HEK293 (cell line): ENCODE measurements at regions not wholly inside any gene's neighbourhood (a gene's known extent, or its start where the extent isn't known, plus 50 kb on each side); places are given as distances from the start of the nearest gene placed in this dataset.

Source experiments
- CTCF ChIA-PET: fragments of 350-600 bp; formaldehyde crosslinking; extraction: SDS; loops from one replicate; lab custom pipeline; 2021; ENCODE audit warnings: antibody characterized with exemption; lab: Yijun Ruan, JAX
- POLR2A ChIA-PET: fragments of 300-600 bp; formaldehyde crosslinking; extraction: SDS; loops from one replicate; lab custom pipeline; 2020; ENCODE audit warnings: antibody characterized with exemption, inconsistent platforms; lab: Yijun Ruan, JAX
- H3K27ac ChIP-seq: fragments of 200-500 bp; sonication (Bioruptor generic); 2 replicates; pipeline ENCODE4 v1.5.1; 2014; ENCODE audit warnings: low read depth, low read length, control low read depth, inconsistent platforms; ENCODE audit errors: extremely low read depth
- H3K36me3 ChIP-seq, 2 experiments: fragments of 200-500 bp in 1 of 2; sonication (Bioruptor generic) in 1 of 2; 1 replicate in 1 of 2; 2 replicates in 1 of 2; pipeline ENCODE4 v1.5.1; 2014 to 2017; ENCODE audit warnings: inconsistent platforms in 2 of 2, low read length in 2 of 2; ENCODE audit not compliant: control insufficient read depth in 2 of 2, insufficient read depth in 1 of 2
- H3K4me1 ChIP-seq: fragments of 200-500 bp; sonication (Bioruptor generic); 2 replicates; pipeline ENCODE4 v1.5.1; 2014; ENCODE audit warnings: mild to moderate bottlenecking, low read length, inconsistent platforms; ENCODE audit not compliant: control insufficient read depth, insufficient read depth
- H3K4me3 ChIP-seq: 2 replicates; pipeline ENCODE4 v1.5.1; 2011; ENCODE audit warnings: low read depth, mild to moderate bottlenecking, control low read depth, low read length, moderate library complexity
- H3K9me3 ChIP-seq: fragments of 200-500 bp; sonication (Bioruptor generic); 2 replicates; pipeline ENCODE4 v1.5.1; 2014; ENCODE audit warnings: low read depth, low read length, inconsistent platforms; ENCODE audit not compliant: control insufficient read depth, insufficient read depth
- EGR2 ChIP-seq: fragments of 450-650 bp; formaldehyde crosslinking; IDR thresholded peaks from 2 replicates; pipeline ENCODE4 v1.5.1; 2016; ENCODE audit warnings: low read depth, missing biosample characterization, missing genetic modification characterization
- GFI1B ChIP-seq: fragments of 450-650 bp; formaldehyde crosslinking; IDR thresholded peaks from 2 replicates; pipeline ENCODE4 v1.5.1; 2016; ENCODE audit warnings: missing biosample characterization, missing genetic modification characterization
- MYNN ChIP-seq: fragments of 450-650 bp; formaldehyde crosslinking; IDR thresholded peaks from 2 replicates; pipeline ENCODE4 v1.5.1; 2016; ENCODE audit warnings: missing biosample characterization, missing genetic modification characterization, borderline replicate concordance
- RBAK ChIP-seq: fragments of 450-650 bp; formaldehyde crosslinking; IDR thresholded peaks from 2 replicates; pipeline ENCODE4 v1.5.1; 2016; ENCODE audit warnings: missing biosample characterization, missing genetic modification characterization
- SP2 ChIP-seq: fragments of 450-650 bp; formaldehyde crosslinking; IDR thresholded peaks from 2 replicates; pipeline ENCODE4 v1.5.1; 2016; ENCODE audit warnings: missing biosample characterization, missing genetic modification characterization
- YY1 ChIP-seq: fragments of 450-650 bp; formaldehyde crosslinking; IDR thresholded peaks from 2 replicates; pipeline ENCODE4 v1.5.1; 2018; ENCODE audit warnings: missing biosample characterization, missing genetic modification characterization
- ZBTB7A ChIP-seq: fragments of 450-650 bp; formaldehyde crosslinking; IDR thresholded peaks from 2 replicates; pipeline ENCODE4 v1.5.1; 2016; ENCODE audit warnings: low read depth, missing biosample characterization, missing genetic modification characterization
- ZFP69B ChIP-seq: fragments of 450-650 bp; formaldehyde crosslinking; IDR thresholded peaks from 2 replicates; pipeline ENCODE4 v1.5.1; 2016; ENCODE audit warnings: missing biosample characterization, missing genetic modification characterization
- ZNF248 ChIP-seq: fragments of 450-650 bp; formaldehyde crosslinking; IDR thresholded peaks from 2 replicates; pipeline ENCODE4 v1.5.1; 2017; ENCODE audit warnings: missing biosample characterization, missing genetic modification characterization
- ZNF426 ChIP-seq: fragments of 450-650 bp; formaldehyde crosslinking; IDR thresholded peaks from 2 replicates; pipeline ENCODE4 v1.5.1; 2017; ENCODE audit warnings: missing biosample characterization, missing genetic modification characterization, mild to moderate bottlenecking, inconsistent platforms, moderate library complexity
- ZNF548 ChIP-seq: fragments of 450-650 bp; formaldehyde crosslinking; IDR thresholded peaks from 2 replicates; pipeline ENCODE4 v1.5.1; 2016; ENCODE audit warnings: missing biosample characterization, missing genetic modification characterization
- ZNF558 ChIP-seq: fragments of 450-650 bp; formaldehyde crosslinking; IDR thresholded peaks from 2 replicates; pipeline ENCODE4 v1.5.1; 2016; ENCODE audit warnings: missing biosample characterization, missing genetic modification characterization
- ZNF600 ChIP-seq: fragments of 450-650 bp; formaldehyde crosslinking; IDR thresholded peaks from 2 replicates; pipeline ENCODE4 v1.5.1; 2016; ENCODE audit warnings: missing biosample characterization, missing genetic modification characterization
- ZNF658 ChIP-seq: fragments of 450-650 bp; formaldehyde crosslinking; IDR thresholded peaks from 2 replicates; pipeline ENCODE4; 2016; ENCODE audit warnings: missing biosample characterization, missing genetic modification characterization
- ZNF660 ChIP-seq: fragments of 450-650 bp; IDR thresholded peaks from 2 replicates; pipeline ENCODE4 v1.5.1; 2018; ENCODE audit warnings: missing biosample characterization, mild to moderate bottlenecking, missing genetic modification characterization
- ZNF837 ChIP-seq: fragments of 450-650 bp; formaldehyde crosslinking; IDR thresholded peaks from 2 replicates; pipeline ENCODE4 v1.5.1; 2016; ENCODE audit warnings: missing biosample characterization, missing genetic modification characterization
- TF ChIP-seq, protein P1 (sequence below): fragments of 450-650 bp; formaldehyde crosslinking; IDR thresholded peaks from 2 replicates; pipeline ENCODE4 v1.5.1; 2016; ENCODE audit warnings: missing biosample characterization, missing genetic modification characterization
- TF ChIP-seq, protein P2 (sequence below): fragments of 450-650 bp; formaldehyde crosslinking; IDR thresholded peaks from 2 replicates; pipeline ENCODE4 v1.5.1; 2017; ENCODE audit warnings: missing biosample characterization, missing genetic modification characterization
- TF ChIP-seq, protein P3 (sequence below): fragments of 450-650 bp; formaldehyde crosslinking; optimal IDR thresholded peaks from 2 replicates; pipeline ENCODE3; 2016; ENCODE audit warnings: missing biosample characterization, mild to moderate bottlenecking, missing genetic modification characterization
- TF ChIP-seq, protein P4 (sequence below): fragments of 450-650 bp; formaldehyde crosslinking; IDR thresholded peaks from 2 replicates; pipeline ENCODE4 v1.5.1; 2017; ENCODE audit warnings: missing biosample characterization, missing genetic modification characterization
- TF ChIP-seq, protein P5 (sequence below): fragments of 450-650 bp; IDR thresholded peaks from 2 replicates; pipeline ENCODE4 v1.5.1; 2018; ENCODE audit warnings: missing biosample characterization, mild to moderate bottlenecking, missing genetic modification characterization
- TF ChIP-seq, protein P6 (sequence below): fragments of 450-650 bp; formaldehyde crosslinking; IDR thresholded peaks from 2 replicates; pipeline ENCODE4 v1.5.1; 2016; ENCODE audit warnings: missing biosample characterization, missing genetic modification characterization, borderline replicate concordance

DNA sequence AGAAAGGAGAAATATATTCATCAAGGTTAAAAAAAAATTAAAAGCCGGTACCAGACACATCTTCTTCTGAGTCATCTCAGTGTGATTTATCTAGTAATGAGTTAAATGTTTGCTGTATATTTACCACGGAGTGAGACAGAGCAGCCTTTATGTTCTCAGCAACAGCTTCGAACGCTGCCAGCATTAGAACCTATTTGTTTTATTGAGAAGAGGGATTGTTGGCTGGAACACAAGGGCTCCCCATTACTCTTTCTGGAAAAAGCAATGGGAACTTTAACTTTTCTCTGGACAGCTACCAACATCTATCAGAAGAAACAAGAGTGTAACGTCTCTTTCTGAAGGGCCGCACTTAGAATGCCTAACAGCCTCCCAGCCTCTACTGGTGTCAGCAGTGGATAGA is 105.3 kb upstream of the TAB2 start:
- no peaks in the 10 kb centered on the region for H3K36me3 ChIP-seq
- CTCF ChIA-PET = no interaction called here
- no peak overlapping the region for H3K4me3 ChIP-seq
- no peaks in the 10 kb centered on the region for H3K4me1 ChIP-seq
- TF ChIP-seq, protein P1, sequence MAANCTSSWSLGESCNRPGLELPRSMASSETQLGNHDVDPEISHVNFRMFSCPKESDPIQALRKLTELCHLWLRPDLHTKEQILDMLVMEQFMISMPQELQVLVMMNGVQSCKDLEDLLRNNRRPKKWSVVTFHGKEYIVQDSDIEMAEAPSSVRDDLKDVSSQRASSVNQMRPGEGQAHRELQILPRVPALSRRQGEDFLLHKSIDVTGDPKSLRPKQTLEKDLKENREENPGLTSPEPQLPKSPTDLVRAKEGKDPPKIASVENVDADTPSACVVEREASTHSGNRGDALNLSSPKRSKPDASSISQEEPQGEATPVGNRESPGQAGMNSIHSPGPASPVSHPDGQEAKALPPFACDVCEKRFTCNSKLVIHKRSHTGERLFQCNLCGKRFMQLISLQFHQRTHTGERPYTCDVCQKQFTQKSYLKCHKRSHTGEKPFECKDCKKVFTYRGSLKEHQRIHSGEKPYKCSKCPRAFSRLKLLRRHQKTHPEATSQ (tag by site-specific recombination) = no peak
- TF ChIP-seq ZNF558 (tag by site-specific recombination) (no peak), ZBTB7A (tag by site-specific recombination) (no peak), ZNF660 (tag by site-specific recombination) (no peak), ZNF426 (tag by site-specific recombination) (no peak), EGR2 (no peak), SP2 (tag by site-specific recombination) (no peak), ZFP69B (tag by site-specific recombination) (no peak), ZNF658 (tag by site-specific recombination) (no peak), ZNF248 (tag by site-specific recombination) (no peak)
- TF ChIP-seq, protein P2, sequence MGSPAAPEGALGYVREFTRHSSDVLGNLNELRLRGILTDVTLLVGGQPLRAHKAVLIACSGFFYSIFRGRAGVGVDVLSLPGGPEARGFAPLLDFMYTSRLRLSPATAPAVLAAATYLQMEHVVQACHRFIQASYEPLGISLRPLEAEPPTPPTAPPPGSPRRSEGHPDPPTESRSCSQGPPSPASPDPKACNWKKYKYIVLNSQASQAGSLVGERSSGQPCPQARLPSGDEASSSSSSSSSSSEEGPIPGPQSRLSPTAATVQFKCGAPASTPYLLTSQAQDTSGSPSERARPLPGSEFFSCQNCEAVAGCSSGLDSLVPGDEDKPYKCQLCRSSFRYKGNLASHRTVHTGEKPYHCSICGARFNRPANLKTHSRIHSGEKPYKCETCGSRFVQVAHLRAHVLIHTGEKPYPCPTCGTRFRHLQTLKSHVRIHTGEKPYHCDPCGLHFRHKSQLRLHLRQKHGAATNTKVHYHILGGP = no peak
- POLR2A ChIA-PET = interaction anchor here (0.6 kb wide), 1 partner anchor 247 kb away, joined by 4 read pairs; no protein-coding TSS in a partner anchor
- H3K27ac ChIP-seq = no peak overlapping the region
- H3K9me3 ChIP-seq = no peaks in the 10 kb centered on the region

DNA sequence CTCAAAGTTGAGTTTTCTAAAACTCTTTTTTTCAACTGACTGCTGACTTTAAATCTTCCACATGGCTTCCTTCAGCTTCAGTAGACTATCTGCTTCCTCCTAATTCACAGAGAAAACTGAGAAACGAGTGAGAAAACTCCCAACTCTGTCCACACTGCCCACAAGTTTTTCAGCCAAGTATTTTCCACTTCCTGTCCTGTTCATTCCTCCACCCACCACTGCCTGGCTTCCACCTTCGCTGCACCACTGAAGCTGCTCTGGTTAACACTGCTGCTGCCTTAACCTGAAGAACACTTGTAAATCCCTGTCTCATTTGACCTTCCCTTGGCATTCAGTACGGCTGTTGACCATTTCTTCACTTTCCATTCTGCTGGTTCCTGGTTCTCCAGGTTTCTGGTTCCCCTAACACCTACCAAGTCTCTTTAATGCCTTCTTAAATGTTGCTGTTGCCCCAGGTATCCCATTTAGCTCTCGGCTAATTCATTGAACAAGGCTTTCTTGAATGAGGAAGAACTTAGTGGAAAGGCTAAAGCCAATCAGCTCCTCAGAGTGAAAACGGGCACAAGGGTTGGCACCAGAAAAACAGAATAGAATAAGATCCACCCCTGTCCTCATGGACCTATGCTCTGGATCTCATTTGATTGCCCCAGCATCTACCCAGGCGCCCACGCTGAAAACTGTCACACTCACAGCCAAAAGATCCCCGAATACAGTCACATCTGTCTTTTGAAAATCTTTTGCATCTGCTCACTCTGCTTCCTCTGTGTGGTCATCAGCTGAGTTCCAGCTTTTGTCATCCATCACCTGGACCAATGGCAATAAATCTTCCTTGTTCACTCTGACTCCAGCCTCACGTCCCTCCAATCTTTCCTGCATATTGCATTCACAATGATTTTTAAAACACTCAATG is 104.4 kb upstream of the TAB2 start:
- CTCF ChIA-PET = interaction anchor here (0.6 kb wide), 1 partner anchor 43 kb away, joined by 3 read pairs; no protein-coding TSS in a partner anchor
- no peaks in the 10 kb centered on the region for H3K4me1 ChIP-seq
- no peaks in the 10 kb centered on the region for H3K9me3 ChIP-seq
- no peak overlapping the region for H3K27ac ChIP-seq
- POLR2A ChIA-PET = interaction anchor here (0.6 kb wide), 1 partner anchor 246 kb away, joined by 4 read pairs; no protein-coding TSS in a partner anchor
- no peak overlapping the region for H3K4me3 ChIP-seq
- H3K36me3 ChIP-seq = no peaks in the 10 kb centered on the region
- no peak for TF ChIP-seq YY1 (tag by site-specific recombination)
- no peak for TF ChIP-seq RBAK (tag by site-specific recombination)
- TF ChIP-seq, protein P3, sequence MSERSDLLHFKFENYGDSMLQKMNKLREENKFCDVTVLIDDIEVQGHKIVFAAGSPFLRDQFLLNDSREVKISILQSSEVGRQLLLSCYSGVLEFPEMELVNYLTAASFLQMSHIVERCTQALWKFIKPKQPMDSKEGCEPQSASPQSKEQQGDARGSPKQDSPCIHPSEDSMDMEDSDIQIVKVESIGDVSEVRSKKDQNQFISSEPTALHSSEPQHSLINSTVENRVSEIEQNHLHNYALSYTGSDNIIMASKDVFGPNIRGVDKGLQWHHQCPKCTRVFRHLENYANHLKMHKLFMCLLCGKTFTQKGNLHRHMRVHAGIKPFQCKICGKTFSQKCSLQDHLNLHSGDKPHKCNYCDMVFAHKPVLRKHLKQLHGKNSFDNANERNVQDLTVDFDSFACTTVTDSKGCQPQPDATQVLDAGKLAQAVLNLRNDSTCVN (tag by site-specific recombination) = no peak
- TF ChIP-seq EGR2 = no peak
- no peak for TF ChIP-seq ZNF600
- TF ChIP-seq, protein P4, sequence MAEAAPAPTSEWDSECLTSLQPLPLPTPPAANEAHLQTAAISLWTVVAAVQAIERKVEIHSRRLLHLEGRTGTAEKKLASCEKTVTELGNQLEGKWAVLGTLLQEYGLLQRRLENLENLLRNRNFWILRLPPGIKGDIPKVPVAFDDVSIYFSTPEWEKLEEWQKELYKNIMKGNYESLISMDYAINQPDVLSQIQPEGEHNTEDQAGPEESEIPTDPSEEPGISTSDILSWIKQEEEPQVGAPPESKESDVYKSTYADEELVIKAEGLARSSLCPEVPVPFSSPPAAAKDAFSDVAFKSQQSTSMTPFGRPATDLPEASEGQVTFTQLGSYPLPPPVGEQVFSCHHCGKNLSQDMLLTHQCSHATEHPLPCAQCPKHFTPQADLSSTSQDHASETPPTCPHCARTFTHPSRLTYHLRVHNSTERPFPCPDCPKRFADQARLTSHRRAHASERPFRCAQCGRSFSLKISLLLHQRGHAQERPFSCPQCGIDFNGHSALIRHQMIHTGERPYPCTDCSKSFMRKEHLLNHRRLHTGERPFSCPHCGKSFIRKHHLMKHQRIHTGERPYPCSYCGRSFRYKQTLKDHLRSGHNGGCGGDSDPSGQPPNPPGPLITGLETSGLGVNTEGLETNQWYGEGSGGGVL = no peak
- TF ChIP-seq, protein P5, sequence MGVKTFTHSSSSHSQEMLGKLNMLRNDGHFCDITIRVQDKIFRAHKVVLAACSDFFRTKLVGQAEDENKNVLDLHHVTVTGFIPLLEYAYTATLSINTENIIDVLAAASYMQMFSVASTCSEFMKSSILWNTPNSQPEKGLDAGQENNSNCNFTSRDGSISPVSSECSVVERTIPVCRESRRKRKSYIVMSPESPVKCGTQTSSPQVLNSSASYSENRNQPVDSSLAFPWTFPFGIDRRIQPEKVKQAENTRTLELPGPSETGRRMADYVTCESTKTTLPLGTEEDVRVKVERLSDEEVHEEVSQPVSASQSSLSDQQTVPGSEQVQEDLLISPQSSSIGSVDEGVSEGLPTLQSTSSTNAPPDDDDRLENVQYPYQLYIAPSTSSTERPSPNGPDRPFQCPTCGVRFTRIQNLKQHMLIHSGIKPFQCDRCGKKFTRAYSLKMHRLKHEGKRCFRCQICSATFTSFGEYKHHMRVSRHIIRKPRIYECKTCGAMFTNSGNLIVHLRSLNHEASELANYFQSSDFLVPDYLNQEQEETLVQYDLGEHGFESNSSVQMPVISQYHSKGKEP (tag by site-specific recombination) = no peak
- no peak for TF ChIP-seq ZBTB7A (tag by site-specific recombination)
- TF ChIP-seq, protein P6, sequence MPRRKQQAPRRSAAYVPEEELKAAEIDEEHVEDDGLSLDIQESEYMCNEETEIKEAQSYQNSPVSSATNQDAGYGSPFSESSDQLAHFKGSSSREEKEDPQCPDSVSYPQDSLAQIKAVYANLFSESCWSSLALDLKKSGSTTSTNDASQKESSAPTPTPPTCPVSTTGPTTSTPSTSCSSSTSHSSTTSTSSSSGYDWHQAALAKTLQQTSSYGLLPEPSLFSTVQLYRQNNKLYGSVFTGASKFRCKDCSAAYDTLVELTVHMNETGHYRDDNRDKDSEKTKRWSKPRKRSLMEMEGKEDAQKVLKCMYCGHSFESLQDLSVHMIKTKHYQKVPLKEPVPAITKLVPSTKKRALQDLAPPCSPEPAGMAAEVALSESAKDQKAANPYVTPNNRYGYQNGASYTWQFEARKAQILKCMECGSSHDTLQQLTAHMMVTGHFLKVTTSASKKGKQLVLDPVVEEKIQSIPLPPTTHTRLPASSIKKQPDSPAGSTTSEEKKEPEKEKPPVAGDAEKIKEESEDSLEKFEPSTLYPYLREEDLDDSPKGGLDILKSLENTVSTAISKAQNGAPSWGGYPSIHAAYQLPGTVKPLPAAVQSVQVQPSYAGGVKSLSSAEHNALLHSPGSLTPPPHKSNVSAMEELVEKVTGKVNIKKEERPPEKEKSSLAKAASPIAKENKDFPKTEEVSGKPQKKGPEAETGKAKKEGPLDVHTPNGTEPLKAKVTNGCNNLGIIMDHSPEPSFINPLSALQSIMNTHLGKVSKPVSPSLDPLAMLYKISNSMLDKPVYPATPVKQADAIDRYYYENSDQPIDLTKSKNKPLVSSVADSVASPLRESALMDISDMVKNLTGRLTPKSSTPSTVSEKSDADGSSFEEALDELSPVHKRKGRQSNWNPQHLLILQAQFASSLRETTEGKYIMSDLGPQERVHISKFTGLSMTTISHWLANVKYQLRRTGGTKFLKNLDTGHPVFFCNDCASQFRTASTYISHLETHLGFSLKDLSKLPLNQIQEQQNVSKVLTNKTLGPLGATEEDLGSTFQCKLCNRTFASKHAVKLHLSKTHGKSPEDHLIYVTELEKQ (tag by site-specific recombination) = no peak
- no peak for TF ChIP-seq MYNN (tag by site-specific recombination)
- no peak for TF ChIP-seq SP2 (tag by site-specific recombination)
- no peak for TF ChIP-seq GFI1B (tag by site-specific recombination)
- TF ChIP-seq ZNF548 (tag by site-specific recombination) = no peak
- TF ChIP-seq ZNF837 (tag by site-specific recombination) = no peak
